ENCODE measurements at regions not wholly inside any gene's neighbourhood (a gene's known extent, or its start where the extent isn't known, plus 50 kb on each side); places are given as distances from the start of the nearest gene placed in this dataset.

DNA sequence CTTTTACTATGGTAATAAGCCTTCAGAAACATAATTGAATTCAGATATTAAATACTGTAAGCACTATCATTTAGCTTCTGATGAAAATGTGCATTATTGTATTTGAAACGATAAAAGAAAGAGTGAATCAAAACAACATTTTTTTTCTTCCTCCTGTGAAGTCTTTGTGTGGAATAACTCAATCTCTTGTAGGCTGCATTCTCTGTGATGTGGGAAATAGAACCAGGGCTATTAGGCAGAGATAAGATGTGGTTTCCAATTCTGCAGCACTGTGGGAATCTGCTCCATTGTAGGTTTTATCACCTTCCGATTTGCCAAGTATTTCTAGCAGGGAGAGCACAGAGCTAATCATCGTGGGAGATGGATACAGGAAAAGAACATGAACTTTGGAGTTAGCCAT lies 624.5 kb downstream of the RBFOX1 start:
- TF ChIP-seq EZH2phosphoT487 (conservative IDR thresholded peaks at IDR 0.05; ENCODE audit: low read length) = no peak
- TF ChIP-seq, protein P1, sequence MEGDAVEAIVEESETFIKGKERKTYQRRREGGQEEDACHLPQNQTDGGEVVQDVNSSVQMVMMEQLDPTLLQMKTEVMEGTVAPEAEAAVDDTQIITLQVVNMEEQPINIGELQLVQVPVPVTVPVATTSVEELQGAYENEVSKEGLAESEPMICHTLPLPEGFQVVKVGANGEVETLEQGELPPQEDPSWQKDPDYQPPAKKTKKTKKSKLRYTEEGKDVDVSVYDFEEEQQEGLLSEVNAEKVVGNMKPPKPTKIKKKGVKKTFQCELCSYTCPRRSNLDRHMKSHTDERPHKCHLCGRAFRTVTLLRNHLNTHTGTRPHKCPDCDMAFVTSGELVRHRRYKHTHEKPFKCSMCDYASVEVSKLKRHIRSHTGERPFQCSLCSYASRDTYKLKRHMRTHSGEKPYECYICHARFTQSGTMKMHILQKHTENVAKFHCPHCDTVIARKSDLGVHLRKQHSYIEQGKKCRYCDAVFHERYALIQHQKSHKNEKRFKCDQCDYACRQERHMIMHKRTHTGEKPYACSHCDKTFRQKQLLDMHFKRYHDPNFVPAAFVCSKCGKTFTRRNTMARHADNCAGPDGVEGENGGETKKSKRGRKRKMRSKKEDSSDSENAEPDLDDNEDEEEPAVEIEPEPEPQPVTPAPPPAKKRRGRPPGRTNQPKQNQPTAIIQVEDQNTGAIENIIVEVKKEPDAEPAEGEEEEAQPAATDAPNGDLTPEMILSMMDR (IDR thresholded peaks at IDR 0.05; ENCODE audit: insufficient read depth, low read length, poor library complexity, severe bottlenecking) = no peak
